ENCODE measurements at regions not wholly inside any gene's neighbourhood (a gene's known extent, or its start where the extent isn't known, plus 50 kb on each side); places are given as distances from the start of the nearest gene placed in this dataset.
A peak's percentile ranks its signal among the peaks of the same experiment; 100 is the strongest.

DNA sequence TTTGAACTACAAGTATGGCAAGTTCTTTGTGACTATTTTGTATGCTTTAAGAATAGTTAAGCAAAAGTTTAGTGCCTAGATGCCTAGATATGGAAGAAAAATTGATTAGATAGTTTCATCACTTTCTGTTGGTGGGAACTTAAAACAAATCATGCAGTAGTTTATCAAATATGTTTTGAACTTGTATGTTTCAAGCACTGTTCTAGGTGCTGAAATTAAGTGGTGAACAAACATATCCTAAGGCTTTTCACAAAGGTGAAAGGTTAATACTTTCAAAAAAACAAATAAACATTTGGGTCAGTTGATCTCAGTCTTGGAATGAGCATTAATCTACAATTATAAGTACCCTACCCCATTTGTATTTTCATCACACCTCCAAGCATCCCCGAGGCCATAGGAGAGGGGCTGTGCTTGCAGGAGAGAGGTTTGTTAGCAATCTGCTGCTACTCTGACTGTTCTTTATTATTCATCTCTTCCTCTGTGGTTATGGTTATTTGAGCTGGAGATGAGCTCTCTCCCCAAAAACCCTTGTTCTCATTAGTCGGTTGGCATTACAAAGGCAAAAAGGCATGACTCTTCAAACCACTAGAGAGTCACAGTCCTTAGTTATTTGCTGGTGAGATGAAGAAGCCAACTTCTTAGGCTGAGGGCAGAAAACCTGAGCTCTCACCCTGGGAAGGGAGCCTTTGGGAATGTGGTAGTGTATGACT, 103.9 kb upstream of the FHL2 start:
- no peak overlapping the region for H2BK12ac ChIP-seq (ENCODE audit: low read depth, low read length)
- no peaks in the 10 kb centered on the region for H3K79me1 ChIP-seq (ENCODE audit: low read depth, low read length)
- H3K79me2 ChIP-seq (ENCODE audit: control insufficient read depth in 1 of 2, insufficient read depth in 2 of 2, low read length in 2 of 2) = no peaks in the 10 kb centered on the region
- H2BK20ac ChIP-seq (ENCODE audit: low read length) = no peak overlapping the region
- FAIRE-seq (no peak), DNase-seq (ENCODE audit: low read depth in 1 of 2, low spot score in 2 of 2) (no peak)
- H3K9me3 ChIP-seq (ENCODE audit: insufficient read depth in 2 of 2, low read depth in 1 of 2, low read length in 1 of 2) = 0 out of 4 replicates have a peak, but pooled peaks cover 0 to 3% of the 10 kb centered on the region in 2 experiments
- no peak overlapping the region for H3K18ac ChIP-seq (ENCODE audit: extremely low read depth, low read length)
- no peak overlapping the region for H4K5ac ChIP-seq (ENCODE audit: insufficient read length, low read depth, low read length)
- no peak overlapping the region for H3K14ac ChIP-seq (ENCODE audit: insufficient read length)
- no peak overlapping the region for H2BK120ac ChIP-seq (replicated peaks; ENCODE audit: low read depth, low read length)
- no peak overlapping the region for H2BK5ac ChIP-seq (ENCODE audit: low read depth, low read length)
- H2BK15ac ChIP-seq (ENCODE audit: low read length) = no peak overlapping the region
- no peak overlapping the region for H3K4me3 ChIP-seq (ENCODE audit: extremely low read depth in 1 of 4, insufficient read depth in 2 of 4, low read depth in 3 of 4, low read length in 4 of 4)
- no peak overlapping the region for H3K27ac ChIP-seq (ENCODE audit: low read depth, low read length)
- no peak overlapping the region for H4K8ac ChIP-seq (ENCODE audit: extremely low read depth, insufficient read depth, low read length)
- peaks cover 0 to 8% (median 4%) of the 10 kb centered on the region in 4 experiments; a peak in 4 of 7 replicates for H3K4me1 ChIP-seq (replicated peaks in 1 of 4; ENCODE audit: control insufficient read depth in 3 of 4, insufficient read depth in 4 of 4, low read length in 3 of 4)
- H4K20me1 ChIP-seq (replicated peaks in 1 of 2; ENCODE audit: control insufficient read depth in 1 of 2, insufficient read depth in 2 of 2, low read length in 2 of 2) = no peaks in the 10 kb centered on the region
- WGBS, 2 experiments (ENCODE audit: extremely low coverage in 1 of 2, insufficient coverage in 1 of 2, insufficient read length in 1 of 2, insufficient replicate concordance in 2 of 2, low coverage in 1 of 2, low lambda C conversion rate in 2 of 2, missing lambda C conversion rate in 1 of 2) = 43% methylated on average over 2 of the region's 2 CpGs; no CpG with 5 or more reads in 1 of the 2 experiments
- no peak overlapping the region for H4K91ac ChIP-seq (replicated peaks; ENCODE audit: insufficient read length, low read length)
- ChIA-PET CTCF (ENCODE audit: partially characterized antibody) (interaction anchor here (1.9 kb wide), 1 partner anchor 18 kb away, joined by 4 read pairs; no protein-coding TSS in a partner anchor), POLR2A (ENCODE audit: partially characterized antibody) (no interaction called here)
- no peaks in the 10 kb centered on the region for H3K36me3 ChIP-seq (ENCODE audit: control insufficient read depth in 2 of 4, insufficient read depth in 4 of 4, low read length in 3 of 4)
- H3K23me2 ChIP-seq (ENCODE audit: low read depth, low read length) = no peaks in the 10 kb centered on the region
- no peaks in the 10 kb centered on the region for H3K27me3 ChIP-seq (replicated peaks in 1 of 4; ENCODE audit: control insufficient read depth in 3 of 4, extremely low read depth in 1 of 4, insufficient read depth in 3 of 4, low read length in 3 of 4)
- no peak overlapping the region for H3K9ac ChIP-seq (replicated peaks in 1 of 4; ENCODE audit: extremely low read depth in 1 of 4, low read depth in 3 of 4, low read length in 3 of 4)
- H3K23ac ChIP-seq (ENCODE audit: insufficient read length) = no peak overlapping the region
- no peak overlapping the region for H2AK5ac ChIP-seq (ENCODE audit: low read depth, low read length)
- no peak overlapping the region for H3K56ac ChIP-seq (replicated peaks; ENCODE audit: insufficient read length, low read depth, low read length)
- H3K4ac ChIP-seq (replicated peaks; ENCODE audit: insufficient read length, low read depth, low read length) = no peak overlapping the region
- H3K4me2 ChIP-seq (ENCODE audit: insufficient read depth in 1 of 2, low read depth in 2 of 2, low read length in 2 of 2) = peak overlapping the region in 1 of 2 experiments; percentile 24; a peak in 1 of 4 replicates
- peak overlapping the region; percentile 58 for H2AFZ ChIP-seq (ENCODE audit: low read length)
- no peak for TF ChIP-seq BRCA1 (IDR thresholded peaks at IDR 0.05; ENCODE audit: low read depth, low read length)
- no peak for TF ChIP-seq POLR2A (IDR thresholded peaks at IDR 0.05; ENCODE audit: control extremely low read depth in 1 of 2, low read depth in 2 of 2, low read length in 2 of 2)
- TF ChIP-seq TBP (IDR thresholded peaks at IDR 0.05; ENCODE audit: low read depth, low read length) = no peak
- TF ChIP-seq TEAD4 (IDR thresholded peaks at IDR 0.05; ENCODE audit: low read depth, low read length) = no peak
- TF ChIP-seq RAD21 (IDR thresholded peaks at IDR 0.05 in 1 of 2, conservative IDR thresholded peaks at IDR 0.05 in 1 of 2; ENCODE audit: low read depth in 2 of 2, low read length in 2 of 2) = no peak
- TF ChIP-seq SIRT6 (IDR thresholded peaks at IDR 0.05; ENCODE audit: low read length) = no peak
- TF ChIP-seq EZH2 (IDR thresholded peaks at IDR 0.05; ENCODE audit: low read depth, low read length, severe bottlenecking) = no peak
- no peak for TF ChIP-seq GABPA (IDR thresholded peaks at IDR 0.05; ENCODE audit: borderline replicate concordance, insufficient read depth, low read length)
- no peak for TF ChIP-seq POU5F1 (IDR thresholded peaks at IDR 0.05; ENCODE audit: low read depth, low read length)
- TF ChIP-seq JUND (IDR thresholded peaks at IDR 0.05; ENCODE audit: low read length) = no peak
- TF ChIP-seq, protein P1, sequence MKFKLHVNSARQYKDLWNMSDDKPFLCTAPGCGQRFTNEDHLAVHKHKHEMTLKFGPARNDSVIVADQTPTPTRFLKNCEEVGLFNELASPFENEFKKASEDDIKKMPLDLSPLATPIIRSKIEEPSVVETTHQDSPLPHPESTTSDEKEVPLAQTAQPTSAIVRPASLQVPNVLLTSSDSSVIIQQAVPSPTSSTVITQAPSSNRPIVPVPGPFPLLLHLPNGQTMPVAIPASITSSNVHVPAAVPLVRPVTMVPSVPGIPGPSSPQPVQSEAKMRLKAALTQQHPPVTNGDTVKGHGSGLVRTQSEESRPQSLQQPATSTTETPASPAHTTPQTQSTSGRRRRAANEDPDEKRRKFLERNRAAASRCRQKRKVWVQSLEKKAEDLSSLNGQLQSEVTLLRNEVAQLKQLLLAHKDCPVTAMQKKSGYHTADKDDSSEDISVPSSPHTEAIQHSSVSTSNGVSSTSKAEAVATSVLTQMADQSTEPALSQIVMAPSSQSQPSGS (IDR thresholded peaks at IDR 0.05; ENCODE audit: low read length) = no peak
- no peak for TF ChIP-seq SUZ12 (IDR thresholded peaks at IDR 0.05; ENCODE audit: low read length)
